GM21390 (cell line): ENCODE measurements at regions not wholly inside any gene's neighbourhood (a gene's known extent, or its start where the extent isn't known, plus 50 kb on each side); places are given as distances from the start of the nearest gene placed in this dataset.
"Not testable (repeated sequence)": the region's sequence is repeated elsewhere in the genome, so short reads cannot be mapped to it uniquely, and the experiment has no call there.

Experiments used
- ATAC-seq: cut with Tn5 transposase; IDR thresholded peaks from one replicate; pipeline ENCODE4 v1.9.1; 2021; ENCODE audit not compliant: unreplicated experiment

DNA sequence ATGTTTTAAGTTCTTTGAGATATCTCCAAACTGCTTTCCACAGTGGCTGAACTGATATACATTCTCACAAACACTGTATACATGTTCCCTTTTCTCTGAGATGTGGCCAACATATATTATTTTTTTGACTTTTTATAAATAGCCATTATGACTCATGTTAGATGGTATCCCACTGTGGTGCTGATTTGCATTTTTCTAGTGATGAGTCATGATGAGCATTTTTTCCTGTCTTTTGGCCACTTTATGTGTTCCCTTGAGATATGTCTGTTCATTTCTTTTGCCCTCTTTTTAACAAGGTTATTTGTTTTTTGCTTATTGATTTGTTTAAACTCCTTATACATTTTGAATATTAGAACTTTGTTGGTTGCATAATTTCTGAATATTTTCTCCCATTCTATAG lies 1055.1 kb downstream of the NXPH1 start:
- no peak for ATAC-seq

DNA sequence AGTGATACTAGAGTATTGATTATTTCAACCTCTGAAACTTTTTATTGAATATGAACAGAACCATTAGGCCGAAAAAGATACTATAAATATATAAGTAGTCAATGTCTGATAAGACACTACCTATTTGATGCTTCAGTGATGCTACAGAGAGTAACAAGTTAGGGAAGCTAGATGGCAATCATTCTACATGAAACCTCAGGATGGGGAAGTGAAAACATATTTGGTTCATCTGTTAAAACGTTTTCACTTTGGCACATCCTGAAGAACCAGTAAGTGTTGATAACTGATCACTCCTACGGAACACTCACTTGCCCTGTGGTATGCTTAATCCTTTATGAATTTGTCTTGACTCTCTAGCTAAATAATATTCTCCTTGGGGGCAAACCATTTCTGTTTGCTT lies 1064.9 kb downstream of the NXPH1 start:
- ATAC-seq: peak; percentile 60

DNA sequence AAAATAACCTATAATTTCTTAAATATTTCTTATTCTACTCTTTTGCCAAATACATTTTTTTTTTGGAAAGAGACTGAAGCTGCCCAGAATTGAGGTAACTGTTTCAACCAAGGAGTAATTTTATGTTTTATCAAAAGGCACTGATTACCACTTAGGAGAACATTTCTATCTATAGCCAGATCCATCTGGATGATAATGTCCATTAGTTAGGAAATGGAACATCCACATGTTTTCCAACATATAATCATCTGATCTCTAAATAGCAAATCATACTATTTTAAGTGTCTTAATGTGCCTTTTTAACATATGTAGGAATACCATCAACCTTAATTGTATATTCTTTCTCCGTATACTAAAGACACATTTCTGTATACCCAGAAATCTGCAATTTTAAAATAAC lies 1068.9 kb downstream of the NXPH1 start:
- no peak for ATAC-seq

DNA sequence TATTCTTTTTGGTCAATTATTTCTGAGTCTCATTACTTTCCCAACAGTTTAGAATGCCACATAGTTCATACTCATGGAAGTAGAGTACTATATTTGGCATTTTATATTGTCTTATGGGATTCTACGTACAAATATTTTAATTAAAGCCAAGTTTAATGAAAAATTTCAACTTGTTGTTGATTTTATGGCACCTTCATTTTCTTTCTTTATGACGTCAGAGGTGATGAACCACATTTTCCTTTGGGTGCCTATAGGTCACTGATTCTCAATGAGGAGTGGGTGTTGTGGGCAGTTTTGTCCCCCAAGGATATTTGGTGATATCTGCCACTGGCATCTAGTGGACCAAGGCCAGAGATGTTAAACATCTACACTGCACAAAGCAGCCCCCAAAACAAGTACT lies 1071.3 kb downstream of the NXPH1 start:
- no peak for ATAC-seq

DNA sequence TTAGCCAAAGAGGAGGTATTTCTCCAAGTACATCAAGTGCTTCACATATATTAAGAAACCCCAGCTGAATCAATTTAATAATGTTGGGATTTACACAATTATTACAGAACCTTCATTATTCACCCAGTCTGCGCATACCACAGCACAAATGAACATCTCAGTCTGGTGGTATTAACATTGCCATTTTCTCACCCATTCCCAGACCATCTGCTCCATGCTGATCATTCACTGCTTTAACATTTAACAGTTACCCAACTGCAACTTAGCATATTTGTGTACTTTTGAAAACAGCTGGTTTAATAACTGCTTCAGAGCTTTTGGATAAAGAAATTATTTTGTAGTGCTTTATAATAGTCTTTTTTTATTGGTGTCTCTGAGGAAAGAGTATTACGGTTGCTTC lies 1072.1 kb downstream of the NXPH1 start:
- ATAC-seq: no peak

DNA sequence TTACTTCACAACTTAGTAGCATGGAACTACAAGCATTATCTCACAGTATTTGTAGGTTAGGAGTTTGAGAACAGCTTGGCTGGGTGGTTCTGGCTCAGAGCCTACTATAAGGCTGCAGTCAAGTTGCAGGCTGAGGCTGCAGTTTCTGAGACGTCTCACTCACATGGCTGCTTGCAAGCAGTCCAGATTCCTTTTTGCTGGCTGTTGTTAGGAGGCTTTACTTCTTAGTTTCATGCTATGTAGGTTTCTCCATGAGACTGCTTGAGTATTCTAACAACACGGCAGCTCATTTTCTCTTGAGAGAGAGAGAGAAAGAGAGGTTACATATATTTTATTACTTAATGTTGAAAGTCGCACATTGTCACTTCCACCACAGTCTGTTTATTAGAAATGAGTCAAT lies 1073.9 kb downstream of the NXPH1 start:
- no peak for ATAC-seq

GRCh38 chr7:9516662-9517061 lies 1083.3 kb downstream of the NXPH1 start:
- no peak for ATAC-seq

DNA sequence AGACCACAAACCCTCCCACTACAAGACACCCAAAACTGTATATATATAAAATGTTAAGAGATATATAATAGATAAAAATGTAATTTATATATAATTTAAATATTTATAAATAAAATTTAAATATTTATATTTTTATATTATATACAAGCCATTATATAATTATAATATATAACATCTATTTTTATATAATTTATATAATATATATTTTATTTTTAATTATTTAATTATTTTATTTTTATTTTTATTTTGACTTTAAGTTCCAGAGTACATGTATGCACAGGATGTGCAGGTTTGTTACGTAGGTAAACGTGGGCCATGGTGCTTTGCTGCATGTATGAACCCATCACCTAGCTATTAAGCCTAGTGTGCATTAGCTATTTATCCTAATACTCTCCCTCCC lies 1090.2 kb downstream of the NXPH1 start:
- no peak for ATAC-seq

DNA sequence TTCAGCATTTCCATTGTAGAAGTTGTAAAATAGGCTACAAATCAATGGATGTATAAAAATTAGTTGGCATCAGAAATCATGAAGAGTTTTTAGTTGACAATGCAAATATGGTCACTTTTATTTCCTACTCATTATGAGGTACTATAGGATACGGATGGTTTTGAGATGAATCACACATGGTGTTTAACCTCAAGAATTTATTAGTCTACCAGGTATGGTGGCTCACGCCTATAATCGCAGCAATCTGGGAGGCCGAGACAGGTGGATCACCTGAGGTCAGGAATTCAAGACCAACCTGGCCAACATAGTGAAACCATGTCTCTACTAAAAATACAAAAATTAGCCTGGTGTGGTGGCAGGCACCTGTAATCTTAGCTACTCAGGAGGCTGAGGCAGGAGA lies 1119.0 kb downstream of the NXPH1 start:
- ATAC-seq: not testable (repeated sequence)

DNA sequence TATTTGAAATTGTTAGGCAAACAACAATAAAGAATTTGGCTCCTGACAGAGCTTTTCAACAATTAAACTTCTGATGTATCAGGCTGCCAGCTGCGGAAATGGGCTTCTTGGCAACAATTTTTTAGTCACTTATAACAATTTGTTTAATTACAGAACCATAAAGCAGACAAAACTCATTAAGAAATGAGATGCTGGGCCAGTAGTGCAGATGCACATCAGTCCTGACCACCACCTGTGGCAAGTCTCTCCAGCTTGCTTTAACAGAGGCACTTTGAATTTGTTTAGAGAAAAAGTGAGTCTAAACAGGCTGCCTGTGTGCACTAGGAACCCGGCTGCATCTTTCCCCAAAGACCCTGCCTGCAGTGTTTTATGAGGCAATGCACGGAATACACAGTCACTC lies 1124.4 kb downstream of the NXPH1 start:
- ATAC-seq: no peak

GRCh38 chr7:9575716-9576115 lies 1142.3 kb downstream of the NXPH1 start:
- no peak for ATAC-seq

DNA sequence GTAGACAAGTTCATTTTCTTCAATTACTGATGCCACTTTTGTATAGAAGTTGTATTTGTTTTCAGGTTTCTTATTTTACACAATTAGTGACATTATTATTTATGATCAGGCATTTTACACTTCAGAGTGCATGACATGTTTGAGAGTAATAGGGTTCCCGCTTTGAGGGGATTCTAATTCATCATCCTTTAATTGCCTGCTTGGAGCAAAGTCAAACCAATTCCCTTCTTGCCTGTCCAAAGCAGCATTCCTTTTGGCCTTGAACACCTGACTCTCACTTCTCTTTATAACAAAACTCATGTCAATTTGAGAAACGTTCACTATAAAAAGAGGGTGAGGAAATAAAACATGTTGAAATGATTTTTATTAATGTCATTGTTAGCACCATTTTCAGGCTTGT lies 1149.4 kb downstream of the NXPH1 start:
- no peak for ATAC-seq

DNA sequence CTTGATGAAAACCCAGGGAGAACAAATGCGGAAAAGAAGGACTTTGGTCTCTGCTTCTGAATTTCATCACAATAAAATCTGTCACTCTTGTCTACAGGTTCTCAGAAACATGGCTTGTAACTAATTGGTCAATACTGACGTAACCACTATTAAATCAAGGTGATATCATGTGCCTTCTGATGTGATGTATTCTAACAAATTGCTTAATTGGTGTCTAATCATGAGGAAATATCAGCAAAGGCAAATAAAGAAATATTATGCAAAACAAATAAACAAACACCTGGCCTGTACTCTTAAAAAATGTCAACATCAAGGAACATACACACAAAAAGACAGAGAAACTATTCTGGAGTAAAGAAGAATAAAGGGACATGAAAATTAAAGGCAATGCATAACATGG lies 1165.0 kb downstream of the NXPH1 start:
- ATAC-seq: no peak

GRCh38 chr7:9600974-9601373 lies 1167.6 kb downstream of the NXPH1 start:
- no peak for ATAC-seq

- no peak for ATAC-seq
These were observed 1169.9 kb downstream of the NXPH1 start for GRCh38 chr7:9603291-9603690.

GRCh38 chr7:9608560-9608959 lies 1175.2 kb downstream of the NXPH1 start:
- ATAC-seq: no peak

GRCh38 chr7:9620899-9621298 lies 1187.5 kb downstream of the NXPH1 start:
- ATAC-seq: not testable (repeated sequence)

- not testable (repeated sequence) for ATAC-seq
These were observed 1188.0 kb downstream of the NXPH1 start for GRCh38 chr7:9621306-9621902.

DNA sequence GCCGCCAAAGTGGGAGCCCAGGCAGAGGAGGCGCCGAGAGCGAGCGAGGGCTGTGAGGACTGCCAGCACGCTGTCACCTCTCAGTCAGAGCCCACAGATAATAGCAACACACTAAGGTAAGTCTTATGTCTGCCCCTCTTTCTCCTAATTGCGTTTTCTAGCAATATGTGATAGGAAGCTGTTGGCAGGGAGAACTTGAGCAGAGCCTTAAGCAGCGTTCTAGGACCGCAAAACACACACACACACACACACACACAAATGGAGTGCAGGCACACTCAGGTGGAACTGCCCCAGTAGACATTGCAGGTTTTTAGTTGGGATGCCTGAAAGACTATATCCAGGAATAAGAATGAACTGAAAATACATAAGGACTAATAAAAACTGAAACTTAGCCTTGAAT lies 1188.5 kb downstream of the NXPH1 start:
- no peak for ATAC-seq

GRCh38 chr7:9625953-9626352 lies 1192.5 kb downstream of the NXPH1 start:
- ATAC-seq: no peak

DNA sequence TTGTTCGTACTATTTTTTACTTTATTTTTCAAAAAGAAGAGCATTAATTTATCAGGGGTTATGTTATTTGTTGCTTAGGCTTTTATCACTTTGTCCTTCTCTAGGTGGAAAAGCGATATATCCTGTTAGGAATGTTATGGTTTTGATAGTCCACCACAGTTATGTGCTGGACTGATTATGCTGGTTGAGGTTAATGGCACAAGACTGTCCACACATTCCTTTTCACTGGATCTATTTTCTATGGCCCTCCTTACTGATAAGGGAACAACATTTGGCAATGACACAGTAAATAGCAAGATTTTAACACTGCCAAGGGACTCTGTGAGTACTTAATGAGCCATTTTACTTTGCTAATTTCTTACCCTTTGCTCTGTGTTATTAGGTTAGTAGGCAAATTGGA lies 1212.3 kb downstream of the NXPH1 start:
- ATAC-seq: no peak

DNA sequence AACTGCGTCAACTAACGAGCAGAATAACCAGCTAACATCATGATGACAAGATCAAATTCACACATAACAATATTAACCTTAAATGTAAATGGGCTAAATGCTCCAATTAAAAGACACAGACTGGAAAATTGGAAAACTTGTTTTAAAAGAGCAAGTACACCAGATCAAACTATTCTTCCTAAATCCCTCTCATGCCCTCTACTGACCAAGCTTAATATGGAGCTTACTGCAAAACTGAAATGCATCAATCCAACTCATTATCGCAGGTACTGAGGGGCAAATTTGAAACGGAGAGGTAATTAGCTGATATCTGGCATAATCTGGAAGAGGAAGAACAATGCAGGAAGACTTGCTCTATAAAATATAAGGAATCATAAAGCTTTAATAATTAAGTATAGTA lies 1223.8 kb downstream of the NXPH1 start:
- ATAC-seq: no peak
